Liver (tissue), 3 donors: ENCODE measurements at regions not wholly inside any gene's neighbourhood (a gene's known extent, or its start where the extent isn't known, plus 50 kb on each side); places are given as distances from the start of the nearest gene placed in this dataset.

Source experiments
- ATF3 ChIP-seq: IDR thresholded peaks from 2 replicates; pipeline ENCODE4 v1.6.1; 2016; ENCODE audit warnings: antibody characterized with exemption
- CTCF ChIP-seq: fragments of 150-350 bp; IDR thresholded peaks from 2 replicates; pipeline ENCODE4 v1.5.1; 2017; ENCODE audit warnings: improper control_type of control experiment, low read depth, low read length; ENCODE audit not compliant: missing input control
- EGR1 ChIP-seq, 2 donors: IDR thresholded peaks; 2 replicates each; pipeline ENCODE4 v1.6.1; 2016 to 2018; ENCODE audit warnings: antibody characterized with exemption in 2 of 2, low read depth in 2 of 2
- GABPA ChIP-seq, 2 donors: IDR thresholded peaks in 1 of 2; conservative IDR thresholded peaks in 1 of 2; 2 replicates each; pipeline ENCODE4 v1.6.1; 2016; ENCODE audit warnings: antibody characterized with exemption in 2 of 2, mild to moderate bottlenecking in 1 of 2, moderate library complexity in 1 of 2
- MAX ChIP-seq: IDR thresholded peaks from 2 replicates; pipeline ENCODE4 v1.6.1; 2016; ENCODE audit warnings: antibody characterized with exemption
- RAD21 ChIP-seq, 2 donors: IDR thresholded peaks; 2 replicates each; pipeline ENCODE4 v1.6.1; 2016; ENCODE audit warnings: antibody characterized with exemption in 2 of 2, mild to moderate bottlenecking in 2 of 2
- TAF1 ChIP-seq: conservative IDR thresholded peaks from 2 replicates; pipeline ENCODE4 v1.6.1; 2016; ENCODE audit warnings: antibody characterized with exemption, mild to moderate bottlenecking
- donor health status: healthy.
- donor health status: healthy.

GRCh38 chr9:93830606-93831005 lies 124.5 kb downstream of the BARX1 start:
- TF ChIP-seq CTCF (no peak), MAX (no peak), GABPA (IDR thresholded peaks at IDR 0.05 in 1 of 2, conservative IDR thresholded peaks at IDR 0.05 in 1 of 2) (no peak), ATF3 (no peak), TAF1 (no peak), RAD21 (IDR thresholded peaks at IDR 0.05) (no peak), EGR1 (IDR thresholded peaks at IDR 0.05; ENCODE audit: low read depth in 2 of 2) (no peak)
